Activated CD4-positive, alpha-beta T cell treated with anti-CD3 and anti-CD28 coated beads, Interleukin-2, amount 10 ng/mL, durations not matched to agents 7 days and 5 days (primary cell): ENCODE measurements at regions not wholly inside any gene's neighbourhood (a gene's known extent, or its start where the extent isn't known, plus 50 kb on each side); places are given as distances from the start of the nearest gene placed in this dataset.

Source experiments
- CTCF ChIA-PET: fragments of 350-600 bp; sonication (Branson Sonifier 250); formaldehyde crosslinking; loops from one replicate; lab custom pipeline; 2021; ENCODE audit warnings: antibody characterized with exemption; lab: Charles Lee
- POLR2A ChIA-PET: fragments of 350-600 bp; sonication (Branson Sonifier 250); formaldehyde crosslinking; loops from one replicate; lab custom pipeline; 2021; ENCODE audit warnings: antibody characterized with exemption; lab: Charles Lee
- DNase-seq: peaks from one replicate; pipeline ENCODE4 v3.0.0-alpha.2; 2020
- H3K27ac Mint-ChIP-seq: one replicate; pipeline ENCODE4 v1.8.0; 2021; ENCODE audit warnings: mild to moderate bottlenecking, moderate library complexity, mixed read lengths
- H3K27me3 Mint-ChIP-seq: one replicate; pipeline ENCODE4 v1.8.0; 2021; ENCODE audit warnings: mixed read lengths
- H3K36me3 Mint-ChIP-seq: one replicate; pipeline ENCODE4 v1.8.0; 2021; ENCODE audit warnings: low read depth, mixed read lengths
- H3K4me1 Mint-ChIP-seq: one replicate; pipeline ENCODE4 v1.8.0; 2021; ENCODE audit warnings: mixed read lengths
- H3K4me3 Mint-ChIP-seq: one replicate; pipeline ENCODE4 v1.8.0; 2021; ENCODE audit warnings: mild to moderate bottlenecking, moderate library complexity, mixed read lengths
- H3K9me3 Mint-ChIP-seq: one replicate; pipeline ENCODE4 v1.8.0; 2021; ENCODE audit warnings: mixed read lengths

GRCh38 chr17:77388384-77389306, 247.9 kb downstream of the SEC14L1 start:
- peak overlapping the region; percentile 86 for H3K4me3 Mint-ChIP-seq
- no peaks in the 10 kb centered on the region for H3K27me3 Mint-ChIP-seq
- ChIA-PET CTCF (interaction anchor here (0.7 to 4.9 kb wide), 14 partner anchors 8 to 59 kb away, joined by 3 to 36 read pairs (median 4); no protein-coding TSS in a partner anchor), POLR2A (interaction anchor here (0.5 kb wide), 1 partner anchor 183 kb away, joined by 4 read pairs; no protein-coding TSS in a partner anchor)
- no peaks in the 10 kb centered on the region for H3K9me3 Mint-ChIP-seq
- no peak for DNase-seq
- H3K27ac Mint-ChIP-seq = peak overlapping the region; percentile 95
- peaks cover 86% of the 10 kb centered on the region for H3K4me1 Mint-ChIP-seq
- H3K36me3 Mint-ChIP-seq = peaks cover 62% of the 10 kb centered on the region

- no peaks in the 10 kb centered on the region for H3K9me3 Mint-ChIP-seq
- H3K4me3 Mint-ChIP-seq = peak overlapping the region; percentile 86
- H3K36me3 Mint-ChIP-seq = peaks cover 58% of the 10 kb centered on the region
- H3K27me3 Mint-ChIP-seq = no peaks in the 10 kb centered on the region
- no peak for DNase-seq
- peaks cover 87% of the 10 kb centered on the region for H3K4me1 Mint-ChIP-seq
- H3K27ac Mint-ChIP-seq = peak overlapping the region; percentile 95
- ChIA-PET POLR2A (no interaction called here), CTCF (interaction anchor here (1.2 to 4.9 kb wide), 8 partner anchors 10 to 59 kb away, joined by 3 to 36 read pairs (median 8); no protein-coding TSS in a partner anchor)
Observed at GRCh38 chr17:77390870-77391269, 250.1 kb downstream of the SEC14L1 start.

GRCh38 chr17:77391668-77392375, 251.1 kb downstream of the SEC14L1 start:
- no peaks in the 10 kb centered on the region for H3K27me3 Mint-ChIP-seq
- peak overlapping the region; percentile 86 for H3K4me3 Mint-ChIP-seq
- no peaks in the 10 kb centered on the region for H3K9me3 Mint-ChIP-seq
- H3K36me3 Mint-ChIP-seq = peaks cover 57% of the 10 kb centered on the region
- peaks cover 87% of the 10 kb centered on the region for H3K4me1 Mint-ChIP-seq
- peak overlapping the region; percentile 95 for H3K27ac Mint-ChIP-seq
- CTCF ChIA-PET = interaction anchor here (0.7 to 4.9 kb wide), 6 partner anchors 9 to 103 kb away, joined by 3 to 36 read pairs (median 8); no protein-coding TSS in a partner anchor
- peak; percentile 67 for DNase-seq
- POLR2A ChIA-PET = interaction anchor here (1.0 kb wide), 1 partner anchor 13 kb away, joined by 3 read pairs; no protein-coding TSS in a partner anchor

- H3K27me3 Mint-ChIP-seq = no peaks in the 10 kb centered on the region
- H3K4me1 Mint-ChIP-seq = peaks cover 87% of the 10 kb centered on the region
- peak overlapping the region; percentile 86 for H3K4me3 Mint-ChIP-seq
- ChIA-PET CTCF (interaction anchor here (0.6 to 4.9 kb wide), 5 partner anchors 8 to 424 kb away, joined by 3 to 36 read pairs (median 3); no protein-coding TSS in a partner anchor), POLR2A (interaction anchor here (1.0 kb wide), 1 partner anchor 12 kb away, joined by 3 read pairs; no protein-coding TSS in a partner anchor)
- H3K36me3 Mint-ChIP-seq = peaks cover 52% of the 10 kb centered on the region
- DNase-seq = no peak
- H3K9me3 Mint-ChIP-seq = no peaks in the 10 kb centered on the region
- H3K27ac Mint-ChIP-seq = peak overlapping the region; percentile 95
Observed at GRCh38 chr17:77392376-77393273, 251.9 kb downstream of the SEC14L1 start.

DNA sequence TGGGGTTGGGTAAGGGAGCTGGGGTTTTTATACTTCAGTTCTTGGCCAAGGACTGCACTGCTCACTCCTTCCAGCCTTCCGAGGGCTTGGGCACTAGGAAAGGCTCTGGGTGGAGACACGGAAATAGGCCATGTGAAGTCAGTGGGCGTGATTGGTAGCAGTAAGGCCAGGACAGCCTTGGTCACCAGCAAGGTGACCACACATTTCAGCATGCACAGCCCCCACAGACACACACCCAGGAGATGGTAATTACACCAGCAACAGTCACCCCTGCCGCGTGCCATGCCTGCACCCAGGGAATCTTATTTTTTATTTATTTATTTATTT, 252.5 kb downstream of the SEC14L1 start:
- Mint-ChIP-seq H3K9me3 (no peaks in the 10 kb centered on the region), H3K36me3 (peaks cover 54% of the 10 kb centered on the region), H3K27ac (peak overlapping the region; percentile 95), H3K27me3 (no peaks in the 10 kb centered on the region), H3K4me3 (peak overlapping the region; percentile 86), H3K4me1 (peaks cover 87% of the 10 kb centered on the region)
- no peak for DNase-seq
- ChIA-PET POLR2A (no interaction called here), CTCF (interaction anchor here (0.6 to 4.9 kb wide), 3 partner anchors 7 to 423 kb away, joined by 3 to 36 read pairs (median 3); no protein-coding TSS in a partner anchor)

- Mint-ChIP-seq H3K36me3 (peaks cover 56% of the 10 kb centered on the region), H3K27me3 (no peaks in the 10 kb centered on the region), H3K9me3 (no peaks in the 10 kb centered on the region), H3K4me3 (no peak overlapping the region), H3K27ac (peak overlapping the region; percentile 76), H3K4me1 (peaks cover 87% of the 10 kb centered on the region)
- POLR2A ChIA-PET = no interaction called here
- CTCF ChIA-PET = interaction anchor here (0.8 kb wide), 1 partner anchor 62 kb away, joined by 3 read pairs; no protein-coding TSS in a partner anchor
- DNase-seq = no peak
Observed at GRCh38 chr17:77393867-77394539, 253.2 kb downstream of the SEC14L1 start.

DNA sequence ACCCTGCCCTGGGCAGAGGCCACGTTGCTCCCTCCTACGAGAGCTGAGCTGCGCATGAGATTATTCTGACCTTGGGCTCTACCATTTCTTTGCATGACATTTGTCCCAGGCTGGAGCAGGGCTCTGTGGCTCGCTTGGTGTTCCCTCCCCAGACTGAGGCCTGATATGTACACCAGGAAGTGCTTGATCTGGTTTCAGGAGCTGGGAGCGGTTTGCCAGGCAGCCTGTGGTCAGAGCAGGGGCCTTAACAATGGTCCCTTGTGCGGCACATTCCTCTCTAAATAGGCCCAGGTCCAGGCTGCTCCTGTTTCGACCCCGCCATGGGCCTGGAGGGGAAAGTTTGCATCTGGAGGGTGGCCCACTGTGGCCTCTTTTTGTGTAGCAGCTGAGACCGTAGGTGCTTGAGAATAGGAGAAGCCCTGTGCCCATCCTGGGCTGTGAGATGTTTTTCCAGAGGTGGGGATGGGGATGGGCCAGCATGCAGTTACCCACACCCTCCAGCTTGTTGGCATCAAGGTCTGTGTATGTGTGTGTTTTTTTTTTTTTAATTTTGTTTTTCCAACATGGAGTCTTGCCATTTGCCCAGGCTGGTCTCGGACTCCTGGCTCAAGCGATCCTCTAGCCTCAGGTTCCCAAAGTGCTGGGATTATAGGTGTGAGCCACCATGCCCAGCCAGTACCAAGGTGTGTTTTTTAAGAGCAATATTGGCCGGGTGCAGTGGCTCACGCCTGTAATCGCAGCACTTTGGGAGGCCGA, 253.9 kb downstream of the SEC14L1 start:
- no peaks in the 10 kb centered on the region for H3K27me3 Mint-ChIP-seq
- CTCF ChIA-PET = interaction anchor here (0.8 kb wide), 1 partner anchor 63 kb away, joined by 3 read pairs; no protein-coding TSS in a partner anchor
- H3K4me3 Mint-ChIP-seq = no peak overlapping the region

GRCh38 chr17:77395501-77396048, 254.8 kb downstream of the SEC14L1 start:
- Mint-ChIP-seq H3K36me3 (peaks cover 59% of the 10 kb centered on the region), H3K4me1 (peaks cover 91% of the 10 kb centered on the region), H3K4me3 (no peak overlapping the region), H3K27me3 (no peaks in the 10 kb centered on the region), H3K9me3 (no peaks in the 10 kb centered on the region), H3K27ac (peak overlapping the region; percentile 33)
- DNase-seq = no peak
- ChIA-PET POLR2A (no interaction called here), CTCF (no interaction called here)

More for the DNA sequence above, 253.9 kb downstream of the SEC14L1 start:
- Mint-ChIP-seq H3K36me3 (peaks cover 54% of the 10 kb centered on the region), H3K9me3 (no peaks in the 10 kb centered on the region), H3K27ac (peak overlapping the region; percentile 76), H3K4me1 (peaks cover 87% of the 10 kb centered on the region)
- no peak for DNase-seq
- POLR2A ChIA-PET = no interaction called here

DNA sequence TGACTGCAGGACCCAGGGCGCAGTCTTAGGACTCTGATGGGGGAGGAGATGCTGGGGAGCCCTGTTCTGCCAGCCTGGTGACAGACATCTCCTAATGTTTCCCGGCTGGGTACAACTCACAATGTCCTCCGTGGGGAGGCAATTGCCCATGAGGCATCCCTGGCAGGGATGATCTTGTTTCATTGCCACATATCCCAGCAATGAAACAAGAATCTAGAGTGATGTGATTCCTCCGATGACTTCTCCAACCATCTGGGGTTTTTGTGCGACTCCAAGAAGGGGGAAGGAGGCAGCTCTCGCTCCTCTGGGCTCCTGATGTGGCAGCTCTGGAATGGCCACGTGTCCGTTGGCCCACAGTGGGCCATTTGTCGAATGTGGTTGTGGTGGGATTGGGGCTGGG, 255.8 kb downstream of the SEC14L1 start:
- peaks cover 57% of the 10 kb centered on the region for H3K36me3 Mint-ChIP-seq
- no peak overlapping the region for H3K4me3 Mint-ChIP-seq
- peaks cover 90% of the 10 kb centered on the region for H3K4me1 Mint-ChIP-seq
- ChIA-PET CTCF (interaction anchor here (0.6 kb wide), 1 partner anchor 795 kb away, joined by 3 read pairs; no protein-coding TSS in a partner anchor), POLR2A (no interaction called here)
- no peaks in the 10 kb centered on the region for H3K27me3 Mint-ChIP-seq
- no peaks in the 10 kb centered on the region for H3K9me3 Mint-ChIP-seq
- H3K27ac Mint-ChIP-seq = no peak overlapping the region
- DNase-seq = no peak

DNA sequence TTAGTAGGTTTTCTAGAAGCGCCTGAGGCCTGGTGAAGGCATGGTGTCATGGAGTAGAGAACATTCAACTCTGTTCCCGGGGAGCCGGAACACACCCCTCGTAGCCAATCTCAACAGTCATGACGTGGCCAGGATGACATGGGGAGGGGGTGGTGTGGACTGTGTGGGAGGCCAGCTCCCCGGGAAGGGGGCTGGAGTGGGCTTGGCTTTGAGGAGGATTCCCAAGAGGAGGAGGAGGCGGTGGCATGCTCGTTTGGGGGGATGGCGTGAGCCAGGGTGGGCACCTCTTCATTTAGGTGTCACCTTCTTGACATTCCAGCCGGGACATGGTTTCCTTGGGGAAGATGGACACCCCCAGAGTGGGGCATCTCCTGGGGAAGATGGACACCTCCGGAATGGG, 257.5 kb downstream of the SEC14L1 start:
- Mint-ChIP-seq H3K36me3 (peaks cover 59% of the 10 kb centered on the region), H3K27ac (peak overlapping the region; percentile 94), H3K9me3 (no peaks in the 10 kb centered on the region), H3K27me3 (no peaks in the 10 kb centered on the region), H3K4me1 (peaks cover 90% of the 10 kb centered on the region), H3K4me3 (no peak overlapping the region)
- no peak for DNase-seq
- POLR2A ChIA-PET = no interaction called here
- CTCF ChIA-PET = interaction anchor here (1.3 to 4.3 kb wide), 2 partner anchors 12 to 13 kb away, joined by 4 to 58 read pairs; no protein-coding TSS in a partner anchor
